EL (cell line): ENCODE measurements at regions not wholly inside any gene's neighbourhood (a gene's known extent, or its start where the extent isn't known, plus 50 kb on each side); places are given as distances from the start of the nearest gene placed in this dataset.

Source experiments
- DNase-seq: peaks from one replicate; pipeline ENCODE4 v3.0.0-alpha.2; 2016

- no peak for DNase-seq
Measured at GRCh38 chr4:153141238-153141637, 63.0 kb upstream of the TRIM2 start.

DNA sequence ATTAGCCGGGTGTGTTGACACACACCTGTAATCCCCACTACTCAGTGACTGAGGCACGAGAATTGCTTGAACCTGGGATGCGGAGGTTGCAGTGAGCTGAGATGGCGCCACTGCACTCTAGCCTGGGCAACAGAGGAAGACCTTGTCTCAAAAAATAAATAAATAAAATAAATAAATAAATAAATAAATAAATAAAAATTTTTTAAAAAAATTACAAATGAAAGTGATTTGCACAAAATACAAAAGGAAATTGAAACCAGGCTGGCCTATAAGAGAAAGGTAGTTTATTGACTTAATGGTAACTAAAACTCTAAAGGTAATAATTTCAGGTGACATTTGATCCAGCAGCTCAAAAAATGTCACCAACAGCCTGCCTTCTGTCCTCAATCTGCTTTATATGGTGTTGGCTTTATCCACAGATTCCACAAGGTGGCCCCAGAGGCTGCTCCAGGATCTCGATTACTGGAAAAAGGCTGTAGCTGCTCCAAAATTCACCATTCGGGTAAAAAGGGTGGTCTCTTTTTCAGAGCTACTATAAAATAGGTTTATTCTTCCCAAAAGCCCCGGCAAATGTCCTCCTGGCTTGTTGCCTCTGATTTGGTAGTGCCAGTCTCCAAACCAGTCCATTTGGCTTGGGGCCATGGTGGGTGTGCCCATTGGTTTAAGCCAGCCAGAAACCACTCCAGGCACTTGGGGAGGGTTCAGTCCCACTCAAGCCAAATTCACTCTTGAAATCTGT, 61.4 kb upstream of the TRIM2 start:
- DNase-seq: peak; percentile 75

- peak; percentile 70 for DNase-seq
Measured at GRCh38 chr4:153143527-153144348, 60.5 kb upstream of the TRIM2 start.

GRCh38 chr4:153146031-153146430, 58.2 kb upstream of the TRIM2 start:
- no peak for DNase-seq

- DNase-seq: no peak
Measured at GRCh38 chr4:153146961-153147360, 57.3 kb upstream of the TRIM2 start.

DNA sequence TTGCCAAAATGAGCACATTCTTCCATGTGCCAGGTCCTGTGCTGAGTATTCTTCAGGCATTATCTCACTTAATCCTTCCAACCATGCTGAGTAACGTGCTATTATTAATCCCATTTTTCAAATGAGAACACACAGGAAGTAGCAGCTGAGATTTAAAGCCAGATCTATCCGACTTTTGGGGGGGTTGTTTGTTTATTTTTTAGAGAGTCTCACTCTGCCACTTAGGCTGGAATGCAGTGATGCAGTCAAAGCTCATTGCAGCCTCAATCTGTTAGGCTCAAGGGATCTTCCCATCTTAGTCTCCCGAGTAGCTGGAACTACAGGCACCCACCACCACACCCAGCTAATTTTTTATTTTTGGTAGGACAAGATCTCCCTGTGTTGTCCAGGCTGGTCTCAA, 55.5 kb upstream of the TRIM2 start:
- DNase-seq: peak; percentile 40

DNA sequence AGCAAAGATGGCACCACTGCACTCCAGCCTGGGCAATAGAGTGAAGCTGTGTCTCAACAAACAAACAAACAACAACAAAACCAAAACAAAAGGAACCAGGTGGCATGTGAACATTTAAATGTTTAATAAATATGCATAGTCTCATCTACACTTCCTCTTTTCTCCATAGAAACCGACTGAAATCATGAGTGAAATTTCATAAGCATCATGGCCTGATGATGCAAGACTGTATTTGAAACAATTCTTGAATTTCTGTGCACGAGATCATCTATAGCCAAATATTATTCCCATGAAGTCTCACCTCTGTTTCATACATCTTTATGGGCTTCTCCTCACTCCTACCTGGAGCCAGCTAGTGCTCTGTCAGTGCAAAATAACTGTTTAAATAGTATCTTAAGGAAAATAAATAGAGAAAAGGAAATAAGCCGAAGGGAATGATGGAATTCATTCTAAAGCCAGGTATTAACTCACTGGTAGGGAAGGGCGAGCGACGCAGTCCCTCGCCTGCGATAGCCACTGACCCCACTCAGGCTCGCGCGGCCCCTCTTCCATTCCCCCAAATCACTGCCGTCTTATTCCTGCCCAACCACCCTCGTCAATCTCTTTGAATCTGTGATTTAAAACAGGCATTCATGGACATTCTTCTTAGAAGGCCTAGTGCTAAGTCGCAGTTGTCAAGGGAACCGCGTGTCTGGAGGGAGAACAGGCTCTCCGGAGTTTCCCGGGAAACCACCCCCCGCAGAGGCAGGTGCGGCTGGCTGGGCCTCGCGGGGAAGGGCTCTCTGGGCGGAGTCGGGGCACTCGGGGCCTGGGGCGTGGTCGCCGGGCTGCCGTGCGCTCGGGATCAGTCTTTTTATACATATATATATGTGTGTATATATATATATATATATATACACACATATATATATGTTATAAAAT, 52.4 kb upstream of the TRIM2 start:
- DNase-seq: no peak

DNA sequence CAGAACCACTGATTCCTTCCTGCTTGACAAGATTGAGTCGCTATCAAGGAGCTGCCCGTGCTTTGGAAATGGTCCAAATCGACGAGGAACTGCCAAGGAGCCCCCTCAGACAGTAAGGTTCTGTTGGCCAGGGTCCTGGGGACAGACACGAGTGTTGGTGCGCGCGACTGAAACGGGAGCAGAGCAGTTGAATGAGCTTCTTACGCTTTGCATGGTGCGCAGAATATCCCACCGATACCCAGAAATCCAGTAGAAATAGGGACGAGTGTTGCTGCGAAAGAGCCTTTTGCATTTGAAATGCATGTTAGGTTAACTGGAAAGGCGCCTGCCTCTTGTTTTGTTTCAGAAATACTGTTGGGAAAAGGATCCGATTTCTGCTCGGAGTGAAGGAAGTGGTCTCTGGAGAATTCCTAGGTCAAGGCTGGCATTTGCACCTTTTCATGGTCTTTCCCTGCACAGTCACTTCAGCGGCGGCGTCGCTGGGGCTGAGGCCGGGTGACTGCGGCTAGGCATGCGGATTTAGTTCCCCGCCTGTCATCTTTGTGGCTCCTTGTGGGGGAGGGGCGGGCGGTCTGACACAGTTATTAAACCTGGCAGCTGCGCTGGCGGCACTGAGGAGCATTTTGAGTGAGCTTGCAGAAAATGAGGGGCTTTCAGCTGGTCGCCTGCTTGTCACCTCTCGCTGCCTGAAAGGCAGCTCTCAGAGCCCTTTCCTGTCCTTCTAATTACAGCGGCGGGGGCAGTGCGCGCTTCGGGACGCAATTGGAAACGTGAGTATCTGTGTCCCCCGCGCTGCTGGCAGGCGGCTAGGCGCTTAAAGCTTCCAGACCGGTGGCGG, 51.5 kb upstream of the TRIM2 start:
- DNase-seq: peak; percentile 29

- DNase-seq: peak; percentile 50
Measured at GRCh38 chr4:153153339-153153871, 50.8 kb upstream of the TRIM2 start.

GRCh38 chr4:153154007-153154975, 50.0 kb upstream of the TRIM2 start:
- peak; percentile 54 for DNase-seq
